HG02938 (cell line): ENCODE measurements at regions not wholly inside any gene's neighbourhood (a gene's known extent, or its start where the extent isn't known, plus 50 kb on each side); places are given as distances from the start of the nearest gene placed in this dataset.
A peak's percentile ranks its signal among the peaks of the same experiment; 100 is the strongest.
"Not testable (repeated sequence)": the region's sequence is repeated elsewhere in the genome, so short reads cannot be mapped to it uniquely, and the experiment has no call there.

Experiments
- ATAC-seq: cut with Tn5 transposase; IDR thresholded peaks from one replicate; pipeline ENCODE4 v1.9.1; 2021; ENCODE audit warnings: mild to moderate bottlenecking, moderate library complexity; ENCODE audit not compliant: unreplicated experiment

- ATAC-seq = no peak
Measured at GRCh38 chr4:79850626-79851025, 222.4 kb downstream of the ANTXR2 start.

GRCh38 chr4:79848329-79848728 lies 224.7 kb downstream of the ANTXR2 start:
- no peak for ATAC-seq

GRCh38 chr4:79847411-79847810 lies 225.6 kb downstream of the ANTXR2 start:
- ATAC-seq = no peak

- no peak for ATAC-seq
Measured at GRCh38 chr4:79842162-79842561, 230.9 kb downstream of the ANTXR2 start.

GRCh38 chr4:79833857-79834256 lies 239.2 kb downstream of the ANTXR2 start:
- no peak for ATAC-seq

- no peak for ATAC-seq
Measured at GRCh38 chr4:79831701-79832514, 241.1 kb downstream of the ANTXR2 start.

GRCh38 chr4:79831119-79831528 lies 241.9 kb downstream of the ANTXR2 start:
- no peak for ATAC-seq

- no peak for ATAC-seq
Measured at GRCh38 chr4:79827283-79827682, 245.7 kb downstream of the ANTXR2 start.

- no peak for ATAC-seq
Measured at GRCh38 chr4:79823148-79823763, 249.8 kb downstream of the ANTXR2 start.

- no peak for ATAC-seq
Measured at GRCh38 chr4:79820427-79820826, 252.6 kb downstream of the ANTXR2 start.

GRCh38 chr4:79807933-79808332 lies 265.1 kb downstream of the ANTXR2 start:
- ATAC-seq = not testable (repeated sequence)

- no peak for ATAC-seq
Measured at GRCh38 chr4:79798047-79798446, 275.0 kb downstream of the ANTXR2 start.

- ATAC-seq = no peak
Measured at GRCh38 chr4:79796948-79797347, 276.1 kb downstream of the ANTXR2 start.

- no peak for ATAC-seq
Measured at GRCh38 chr4:79788884-79789283, 284.1 kb downstream of the ANTXR2 start.

GRCh38 chr4:79780129-79780528 lies 292.9 kb downstream of the ANTXR2 start:
- no peak for ATAC-seq

GRCh38 chr4:79772510-79772909 lies 300.5 kb downstream of the ANTXR2 start:
- no peak for ATAC-seq

- ATAC-seq = no peak
Measured at GRCh38 chr4:79764120-79764519, 308.9 kb downstream of the ANTXR2 start.

- ATAC-seq = no peak
Measured at GRCh38 chr4:79763486-79764075, 309.4 kb downstream of the ANTXR2 start.

GRCh38 chr4:79759793-79760192 lies 313.2 kb downstream of the ANTXR2 start:
- peak; percentile 58 for ATAC-seq

GRCh38 chr4:79757600-79757999 lies 315.4 kb downstream of the ANTXR2 start:
- ATAC-seq = no peak

GRCh38 chr4:79756140-79756895 lies 316.7 kb downstream of the ANTXR2 start:
- ATAC-seq = no peak
